IPS-18a (cell line): ENCODE measurements at regions not wholly inside any gene's neighbourhood (a gene's known extent, or its start where the extent isn't known, plus 50 kb on each side); places are given as distances from the start of the nearest gene placed in this dataset.
"Not testable (repeated sequence)": the region's sequence is repeated elsewhere in the genome, so short reads cannot be mapped to it uniquely, and the experiment has no call there.

Experiments
- H3K27ac ChIP-seq: one replicate; pipeline ENCODE4 v1.5.1; 2013; ENCODE audit warnings: low read length
- H3K27me3 ChIP-seq: one replicate; pipeline ENCODE4 v1.6.1; 2013; ENCODE audit warnings: mild to moderate bottlenecking, low read length; ENCODE audit not compliant: control insufficient read depth, insufficient read depth
- H3K36me3 ChIP-seq: one replicate; pipeline ENCODE4 v1.6.1; 2013; ENCODE audit warnings: low read depth, low read length; ENCODE audit not compliant: control insufficient read depth
- H3K4me1 ChIP-seq: one replicate; pipeline ENCODE4 v1.6.1; 2013; ENCODE audit warnings: low read depth, low read length; ENCODE audit not compliant: control insufficient read depth
- H3K4me3 ChIP-seq: one replicate; pipeline ENCODE4 v1.5.1; 2013; ENCODE audit warnings: low read length
- H3K9ac ChIP-seq: one replicate; pipeline ENCODE4 v1.6.1; 2013; ENCODE audit warnings: mild to moderate bottlenecking, low read length, moderate library complexity
- H3K9me3 ChIP-seq: one replicate; pipeline ENCODE4 v1.6.1; 2013; ENCODE audit warnings: low read depth, low read length; ENCODE audit not compliant: control insufficient read depth

- no peak overlapping the region for H3K27ac ChIP-seq
- no peaks in the 10 kb centered on the region for H3K27me3 ChIP-seq
- H3K9me3 ChIP-seq = no peaks in the 10 kb centered on the region
- no peak overlapping the region for H3K9ac ChIP-seq
- H3K4me3 ChIP-seq = no peak overlapping the region
- H3K36me3 ChIP-seq = no peaks in the 10 kb centered on the region
- no peaks in the 10 kb centered on the region for H3K4me1 ChIP-seq
Observed at GRCh38 chr22:49349841-49350381, 477.8 kb downstream of the BRD1 start.

- Histone ChIP-seq H3K27ac (no peak overlapping the region), H3K27me3 (no peaks in the 10 kb centered on the region), H3K4me1 (no peaks in the 10 kb centered on the region), H3K36me3 (no peaks in the 10 kb centered on the region), H3K4me3 (no peak overlapping the region), H3K9me3 (no peaks in the 10 kb centered on the region), H3K9ac (no peak overlapping the region)
Observed at GRCh38 chr22:49349181-49349835, 478.4 kb downstream of the BRD1 start.

DNA sequence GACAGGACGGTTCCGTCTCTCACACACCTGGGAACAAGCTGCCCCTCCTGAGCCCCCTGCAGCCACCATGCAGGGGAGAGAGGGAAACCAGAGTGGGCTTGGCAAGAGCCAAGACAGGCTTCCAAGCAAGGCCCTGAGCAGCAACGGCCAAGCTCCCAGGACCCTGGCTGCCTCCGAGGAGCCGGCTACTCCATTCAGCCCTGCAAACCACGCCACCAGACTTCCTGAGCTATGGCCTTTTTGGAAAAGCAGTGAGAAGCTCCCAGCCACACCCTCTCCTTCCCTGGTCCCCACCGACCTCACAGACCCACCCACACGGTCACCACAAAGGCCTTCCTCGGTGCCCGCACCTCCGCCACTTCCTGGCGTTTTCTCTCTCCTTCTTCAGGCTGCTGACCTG lies 479.0 kb downstream of the BRD1 start:
- no peaks in the 10 kb centered on the region for H3K9me3 ChIP-seq
- no peak overlapping the region for H3K27ac ChIP-seq
- no peak overlapping the region for H3K9ac ChIP-seq
- no peaks in the 10 kb centered on the region for H3K4me1 ChIP-seq
- H3K36me3 ChIP-seq = no peaks in the 10 kb centered on the region
- H3K27me3 ChIP-seq = no peaks in the 10 kb centered on the region
- H3K4me3 ChIP-seq = no peak overlapping the region

- no peaks in the 10 kb centered on the region for H3K27me3 ChIP-seq
- no peak overlapping the region for H3K4me3 ChIP-seq
- H3K4me1 ChIP-seq = no peaks in the 10 kb centered on the region
- H3K9ac ChIP-seq = no peak overlapping the region
- H3K9me3 ChIP-seq = no peaks in the 10 kb centered on the region
- H3K36me3 ChIP-seq = no peaks in the 10 kb centered on the region
- no peak overlapping the region for H3K27ac ChIP-seq
Observed at GRCh38 chr22:49347376-49347775, 480.3 kb downstream of the BRD1 start.

DNA sequence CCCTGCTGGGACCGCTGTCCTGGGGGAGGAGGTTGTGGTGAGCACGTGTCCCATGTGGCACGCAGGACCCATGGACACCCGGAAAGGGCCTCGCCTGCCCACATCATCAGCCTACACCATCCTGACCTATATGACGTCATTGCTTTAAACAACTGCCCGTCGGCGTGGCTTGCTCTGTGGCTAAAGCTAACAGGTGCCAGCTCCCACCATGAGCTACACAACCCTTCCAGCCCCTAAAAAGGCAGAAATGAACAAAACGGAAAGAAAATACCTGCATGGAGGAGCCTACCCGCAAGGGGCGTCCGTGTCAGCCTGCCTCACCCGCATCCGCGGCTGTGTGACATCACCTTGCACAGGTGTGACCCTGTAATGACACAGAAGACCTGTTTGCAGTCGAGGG lies 481.8 kb downstream of the BRD1 start:
- H3K36me3 ChIP-seq = no peaks in the 10 kb centered on the region
- no peaks in the 10 kb centered on the region for H3K27me3 ChIP-seq
- no peak overlapping the region for H3K9ac ChIP-seq
- H3K4me3 ChIP-seq = no peak overlapping the region
- no peaks in the 10 kb centered on the region for H3K4me1 ChIP-seq
- H3K27ac ChIP-seq = no peak overlapping the region
- H3K9me3 ChIP-seq = no peaks in the 10 kb centered on the region

DNA sequence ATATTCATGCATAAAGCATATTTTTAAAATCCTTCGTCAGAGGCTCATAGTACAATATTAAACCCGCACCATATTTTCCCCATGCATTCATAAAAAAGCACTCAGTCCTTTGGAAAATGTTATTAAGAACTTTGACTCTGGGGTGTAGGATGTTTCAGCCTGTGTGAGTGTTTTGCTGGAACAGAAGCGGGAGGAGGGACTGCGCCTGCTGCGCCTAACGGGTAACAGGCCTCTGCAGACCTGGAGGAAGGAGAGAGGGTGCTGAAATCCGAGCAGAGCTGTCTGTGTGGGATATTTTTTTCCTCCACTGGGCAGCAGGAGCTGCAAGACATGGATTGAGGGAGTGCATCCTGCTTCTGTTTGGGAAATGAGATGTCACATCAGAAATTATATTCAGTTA lies 483.0 kb downstream of the BRD1 start:
- H3K4me3 ChIP-seq = no peak overlapping the region
- no peaks in the 10 kb centered on the region for H3K27me3 ChIP-seq
- no peak overlapping the region for H3K27ac ChIP-seq
- no peaks in the 10 kb centered on the region for H3K36me3 ChIP-seq
- H3K4me1 ChIP-seq = no peaks in the 10 kb centered on the region
- no peaks in the 10 kb centered on the region for H3K9me3 ChIP-seq
- H3K9ac ChIP-seq = no peak overlapping the region

DNA sequence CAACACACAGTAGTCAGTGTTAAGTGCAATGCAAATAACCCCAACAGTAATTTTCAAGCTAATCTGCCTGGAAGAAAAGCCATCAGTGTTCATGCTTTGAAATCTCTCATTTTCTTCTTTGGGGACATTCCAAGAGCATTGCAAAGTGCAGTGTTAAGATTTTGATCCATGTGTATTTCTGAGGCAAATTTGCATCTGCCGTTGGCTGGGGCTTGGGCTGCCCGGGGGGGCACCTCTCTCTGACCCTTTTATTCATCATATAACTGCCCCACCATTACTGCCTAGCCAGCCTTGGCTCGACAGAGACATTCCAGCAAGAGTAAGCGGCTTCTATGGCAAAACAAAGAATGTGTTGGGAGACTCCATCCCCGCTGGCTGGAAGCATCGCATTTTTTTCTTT lies 483.5 kb downstream of the BRD1 start:
- no peaks in the 10 kb centered on the region for H3K9me3 ChIP-seq
- H3K9ac ChIP-seq = no peak overlapping the region
- no peak overlapping the region for H3K4me3 ChIP-seq
- no peaks in the 10 kb centered on the region for H3K36me3 ChIP-seq
- H3K27me3 ChIP-seq = no peaks in the 10 kb centered on the region
- H3K27ac ChIP-seq = no peak overlapping the region
- no peaks in the 10 kb centered on the region for H3K4me1 ChIP-seq

- H3K27ac ChIP-seq = no peak overlapping the region
- no peaks in the 10 kb centered on the region for H3K4me1 ChIP-seq
- H3K36me3 ChIP-seq = no peaks in the 10 kb centered on the region
Observed at GRCh38 chr22:49340406-49340805, 487.3 kb downstream of the BRD1 start.

GRCh38 chr22:49336483-49336882 lies 491.2 kb downstream of the BRD1 start:
- H3K36me3 ChIP-seq, H3K27ac ChIP-seq, H3K9ac ChIP-seq, H3K4me3 ChIP-seq, H3K4me1 ChIP-seq, H3K9me3 ChIP-seq, H3K27me3 ChIP-seq: not testable (repeated sequence)

More at GRCh38 chr22:49340406-49340805, 487.3 kb downstream of the BRD1 start:
- Histone ChIP-seq H3K9me3 (no peaks in the 10 kb centered on the region), H3K27me3 (no peaks in the 10 kb centered on the region), H3K9ac (no peak overlapping the region), H3K4me3 (no peak overlapping the region)

- no peaks in the 10 kb centered on the region for H3K9me3 ChIP-seq
- no peak overlapping the region for H3K9ac ChIP-seq
- H3K4me3 ChIP-seq = no peak overlapping the region
- no peak overlapping the region for H3K27ac ChIP-seq
- peaks cover 6% of the 10 kb centered on the region for H3K4me1 ChIP-seq
- no peaks in the 10 kb centered on the region for H3K27me3 ChIP-seq
- H3K36me3 ChIP-seq = no peaks in the 10 kb centered on the region
Observed at GRCh38 chr22:49334976-49335375, 492.7 kb downstream of the BRD1 start.

DNA sequence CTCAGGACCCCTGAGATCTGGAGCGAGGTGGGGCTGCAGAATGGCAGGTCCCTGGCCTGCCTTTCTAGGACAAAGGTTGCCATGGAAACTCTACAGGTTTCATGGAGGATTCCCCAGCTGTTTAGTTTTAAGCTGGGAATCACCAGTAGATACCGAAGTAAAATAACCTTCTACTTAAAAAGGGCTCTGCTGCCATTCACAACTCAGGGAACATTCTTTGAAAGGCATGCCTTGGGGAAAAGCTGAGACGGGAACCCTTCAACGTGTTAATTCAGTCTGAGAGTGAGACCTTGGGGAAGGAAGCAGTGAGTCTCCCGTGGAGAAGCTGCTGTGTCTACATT lies 493.3 kb downstream of the BRD1 start:
- Histone ChIP-seq H3K9ac (no peak overlapping the region), H3K9me3 (no peaks in the 10 kb centered on the region), H3K4me3 (no peak overlapping the region), H3K27ac (no peak overlapping the region), H3K4me1 (peaks cover 6% of the 10 kb centered on the region), H3K27me3 (no peaks in the 10 kb centered on the region), H3K36me3 (no peaks in the 10 kb centered on the region)

DNA sequence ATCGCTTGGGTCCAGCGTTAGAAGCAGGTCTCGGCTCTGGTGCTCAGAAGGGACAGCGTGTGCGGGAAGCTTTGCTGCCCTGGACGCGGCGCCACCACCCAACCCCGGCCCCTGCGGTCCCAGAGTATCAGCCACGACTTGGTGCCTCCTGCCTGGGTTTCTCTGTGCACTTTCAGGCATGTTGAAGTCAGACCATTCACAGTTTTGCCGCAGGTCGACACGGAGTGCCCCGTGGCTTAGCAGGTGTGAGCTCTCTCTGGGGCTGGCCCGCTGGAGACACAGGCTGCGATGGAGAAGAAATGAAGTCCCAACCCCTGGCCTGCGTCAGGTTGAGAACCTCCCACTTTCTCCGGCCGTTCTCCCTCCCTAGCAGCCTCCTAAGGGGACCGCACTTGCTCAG lies 494.5 kb downstream of the BRD1 start:
- Histone ChIP-seq H3K4me3 (no peak overlapping the region), H3K27me3 (no peaks in the 10 kb centered on the region), H3K4me1 (peaks cover 6% of the 10 kb centered on the region), H3K9me3 (no peaks in the 10 kb centered on the region), H3K36me3 (no peaks in the 10 kb centered on the region), H3K27ac (no peak overlapping the region), H3K9ac (no peak overlapping the region)
